Liver (tissue), 3 donors: ENCODE measurements at regions not wholly inside any gene's neighbourhood (a gene's known extent, or its start where the extent isn't known, plus 50 kb on each side); places are given as distances from the start of the nearest gene placed in this dataset.

Experiments
- GABPA ChIP-seq, 2 donors: IDR thresholded peaks in 1 of 2; conservative IDR thresholded peaks in 1 of 2; 2 replicates each; pipeline ENCODE4 v1.6.1; 2016; ENCODE audit warnings: antibody characterized with exemption in 2 of 2, mild to moderate bottlenecking in 1 of 2, moderate library complexity in 1 of 2
- JUND ChIP-seq, 2 donors: IDR thresholded peaks; 2 replicates each; pipeline ENCODE4 v1.6.1; 2016; ENCODE audit warnings: antibody characterized with exemption in 2 of 2
- SP1 ChIP-seq: IDR thresholded peaks from 2 replicates; pipeline ENCODE4 v1.6.1; 2018; ENCODE audit warnings: antibody characterized with exemption, mild to moderate bottlenecking
- TAF1 ChIP-seq: conservative IDR thresholded peaks from 2 replicates; pipeline ENCODE4 v1.6.1; 2016; ENCODE audit warnings: antibody characterized with exemption, mild to moderate bottlenecking
- YY1 ChIP-seq: IDR thresholded peaks from 2 replicates; pipeline ENCODE4 v1.6.1; 2016; ENCODE audit warnings: antibody characterized with exemption, mild to moderate bottlenecking
- TF ChIP-seq, protein P1 (sequence below): fragments of 150-350 bp; IDR thresholded peaks from 2 replicates; pipeline ENCODE4 v1.5.1; 2017; ENCODE audit warnings: improper control_type of control experiment, low read depth, low read length; ENCODE audit not compliant: missing input control
- TF ChIP-seq, protein P2 (sequence below): IDR thresholded peaks from 2 replicates; pipeline ENCODE4 v1.6.1; 2016; ENCODE audit warnings: antibody characterized with exemption, mild to moderate bottlenecking
- TF ChIP-seq, protein P3 (sequence below): IDR thresholded peaks from 2 replicates; pipeline ENCODE4 v1.6.1; 2016; ENCODE audit warnings: antibody characterized with exemption
- donor health status: healthy.
- donor health status: healthy.

DNA sequence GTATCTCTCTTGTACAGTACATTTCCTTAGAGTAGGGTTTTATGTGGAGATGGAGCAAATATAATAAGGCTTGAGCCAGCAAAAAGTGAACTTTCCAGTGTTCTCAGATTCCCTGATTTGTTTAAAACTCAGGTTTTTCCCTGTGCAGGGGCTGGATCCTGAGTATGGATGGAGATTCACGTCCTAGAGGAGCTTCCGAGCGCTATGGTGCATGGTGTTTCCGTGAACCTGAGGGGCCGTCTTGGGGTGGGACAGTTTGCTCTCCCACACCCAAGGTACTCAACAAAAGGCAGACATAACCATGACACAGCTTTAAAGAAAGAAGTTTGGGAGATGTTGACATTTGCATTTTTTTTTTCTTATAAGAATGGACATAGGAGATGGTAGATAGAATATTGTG is 122.5 kb downstream of the SEC23IP start:
- TF ChIP-seq JUND (IDR thresholded peaks at IDR 0.05) (no peak), SP1 (no peak), GABPA (IDR thresholded peaks at IDR 0.05 in 1 of 2, conservative IDR thresholded peaks at IDR 0.05 in 1 of 2) (no peak), YY1 (no peak), TAF1 (no peak)
- TF ChIP-seq, protein P1, sequence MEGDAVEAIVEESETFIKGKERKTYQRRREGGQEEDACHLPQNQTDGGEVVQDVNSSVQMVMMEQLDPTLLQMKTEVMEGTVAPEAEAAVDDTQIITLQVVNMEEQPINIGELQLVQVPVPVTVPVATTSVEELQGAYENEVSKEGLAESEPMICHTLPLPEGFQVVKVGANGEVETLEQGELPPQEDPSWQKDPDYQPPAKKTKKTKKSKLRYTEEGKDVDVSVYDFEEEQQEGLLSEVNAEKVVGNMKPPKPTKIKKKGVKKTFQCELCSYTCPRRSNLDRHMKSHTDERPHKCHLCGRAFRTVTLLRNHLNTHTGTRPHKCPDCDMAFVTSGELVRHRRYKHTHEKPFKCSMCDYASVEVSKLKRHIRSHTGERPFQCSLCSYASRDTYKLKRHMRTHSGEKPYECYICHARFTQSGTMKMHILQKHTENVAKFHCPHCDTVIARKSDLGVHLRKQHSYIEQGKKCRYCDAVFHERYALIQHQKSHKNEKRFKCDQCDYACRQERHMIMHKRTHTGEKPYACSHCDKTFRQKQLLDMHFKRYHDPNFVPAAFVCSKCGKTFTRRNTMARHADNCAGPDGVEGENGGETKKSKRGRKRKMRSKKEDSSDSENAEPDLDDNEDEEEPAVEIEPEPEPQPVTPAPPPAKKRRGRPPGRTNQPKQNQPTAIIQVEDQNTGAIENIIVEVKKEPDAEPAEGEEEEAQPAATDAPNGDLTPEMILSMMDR: no peak
- TF ChIP-seq, protein P2, sequence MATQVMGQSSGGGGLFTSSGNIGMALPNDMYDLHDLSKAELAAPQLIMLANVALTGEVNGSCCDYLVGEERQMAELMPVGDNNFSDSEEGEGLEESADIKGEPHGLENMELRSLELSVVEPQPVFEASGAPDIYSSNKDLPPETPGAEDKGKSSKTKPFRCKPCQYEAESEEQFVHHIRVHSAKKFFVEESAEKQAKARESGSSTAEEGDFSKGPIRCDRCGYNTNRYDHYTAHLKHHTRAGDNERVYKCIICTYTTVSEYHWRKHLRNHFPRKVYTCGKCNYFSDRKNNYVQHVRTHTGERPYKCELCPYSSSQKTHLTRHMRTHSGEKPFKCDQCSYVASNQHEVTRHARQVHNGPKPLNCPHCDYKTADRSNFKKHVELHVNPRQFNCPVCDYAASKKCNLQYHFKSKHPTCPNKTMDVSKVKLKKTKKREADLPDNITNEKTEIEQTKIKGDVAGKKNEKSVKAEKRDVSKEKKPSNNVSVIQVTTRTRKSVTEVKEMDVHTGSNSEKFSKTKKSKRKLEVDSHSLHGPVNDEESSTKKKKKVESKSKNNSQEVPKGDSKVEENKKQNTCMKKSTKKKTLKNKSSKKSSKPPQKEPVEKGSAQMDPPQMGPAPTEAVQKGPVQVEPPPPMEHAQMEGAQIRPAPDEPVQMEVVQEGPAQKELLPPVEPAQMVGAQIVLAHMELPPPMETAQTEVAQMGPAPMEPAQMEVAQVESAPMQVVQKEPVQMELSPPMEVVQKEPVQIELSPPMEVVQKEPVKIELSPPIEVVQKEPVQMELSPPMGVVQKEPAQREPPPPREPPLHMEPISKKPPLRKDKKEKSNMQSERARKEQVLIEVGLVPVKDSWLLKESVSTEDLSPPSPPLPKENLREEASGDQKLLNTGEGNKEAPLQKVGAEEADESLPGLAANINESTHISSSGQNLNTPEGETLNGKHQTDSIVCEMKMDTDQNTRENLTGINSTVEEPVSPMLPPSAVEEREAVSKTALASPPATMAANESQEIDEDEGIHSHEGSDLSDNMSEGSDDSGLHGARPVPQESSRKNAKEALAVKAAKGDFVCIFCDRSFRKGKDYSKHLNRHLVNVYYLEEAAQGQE: no peak
- TF ChIP-seq, protein P3, sequence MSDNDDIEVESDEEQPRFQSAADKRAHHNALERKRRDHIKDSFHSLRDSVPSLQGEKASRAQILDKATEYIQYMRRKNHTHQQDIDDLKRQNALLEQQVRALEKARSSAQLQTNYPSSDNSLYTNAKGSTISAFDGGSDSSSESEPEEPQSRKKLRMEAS: no peak
